HEK293 (cell line): ENCODE measurements at regions not wholly inside any gene's neighbourhood (a gene's known extent, or its start where the extent isn't known, plus 50 kb on each side); places are given as distances from the start of the nearest gene placed in this dataset.

Source experiments
- ELK4 ChIP-seq: IDR thresholded peaks from 2 replicates; pipeline ENCODE4 v1.6.1; 2011; ENCODE audit warnings: mild to moderate bottlenecking, low read depth, low read length, borderline replicate concordance
- HOXA7 ChIP-seq: sonication (generic); formaldehyde crosslinking; IDR thresholded peaks from 2 replicates; pipeline ENCODE4 v1.8.1; 2022; ENCODE audit warnings: missing genetic modification reagents, borderline replicate concordance
- OSR2 ChIP-seq: fragments of 450-650 bp; formaldehyde crosslinking; IDR thresholded peaks from 2 replicates; pipeline ENCODE4 v1.5.1; 2016; ENCODE audit warnings: missing biosample characterization, missing genetic modification characterization
- PBX3 ChIP-seq: sonication (generic); formaldehyde crosslinking; IDR thresholded peaks from 2 replicates; pipeline ENCODE4 v1.8.1; 2022; ENCODE audit warnings: mild to moderate bottlenecking, moderate library complexity, missing genetic modification reagents
- REPIN1 ChIP-seq: fragments of 450-650 bp; formaldehyde crosslinking; IDR thresholded peaks from 2 replicates; pipeline ENCODE4 v1.5.1; 2017; ENCODE audit warnings: missing biosample characterization, missing genetic modification characterization, low read depth
- REST ChIP-seq: fragments of 450-650 bp; formaldehyde crosslinking; IDR thresholded peaks from 2 replicates; pipeline ENCODE4 v1.5.1; 2016; ENCODE audit warnings: missing biosample characterization, missing genetic modification characterization
- SCRT1 ChIP-seq: fragments of 450-650 bp; formaldehyde crosslinking; IDR thresholded peaks from 2 replicates; pipeline ENCODE4 v1.5.1; 2016; ENCODE audit warnings: missing biosample characterization, missing genetic modification characterization, borderline replicate concordance
- TSHZ1 ChIP-seq: fragments of 450-650 bp; formaldehyde crosslinking; IDR thresholded peaks from 2 replicates; pipeline ENCODE4 v1.5.1; 2016; ENCODE audit warnings: missing biosample characterization, missing genetic modification characterization, borderline replicate concordance
- ZBTB17 ChIP-seq: fragments of 450-650 bp; formaldehyde crosslinking; IDR thresholded peaks from 2 replicates; pipeline ENCODE4 v1.5.1; 2016; ENCODE audit warnings: missing biosample characterization, missing genetic modification characterization
- ZBTB8A ChIP-seq: fragments of 450-650 bp; formaldehyde crosslinking; IDR thresholded peaks from 2 replicates; pipeline ENCODE4 v1.5.1; 2016; ENCODE audit warnings: missing biosample characterization, missing genetic modification characterization
- ZNF18 ChIP-seq: fragments of 450-650 bp; formaldehyde crosslinking; IDR thresholded peaks from 2 replicates; pipeline ENCODE4 v1.5.1; 2016; ENCODE audit warnings: missing biosample characterization, missing genetic modification characterization
- ZNF184 ChIP-seq: fragments of 450-650 bp; IDR thresholded peaks from 2 replicates; pipeline ENCODE4 v1.5.1; 2018; ENCODE audit warnings: missing biosample characterization, mild to moderate bottlenecking, missing genetic modification characterization
- ZNF23 ChIP-seq: fragments of 450-650 bp; formaldehyde crosslinking; IDR thresholded peaks from 2 replicates; pipeline ENCODE4 v1.5.1; 2016; ENCODE audit warnings: missing biosample characterization, missing genetic modification characterization, borderline replicate concordance
- ZNF280D ChIP-seq: fragments of 450-650 bp; formaldehyde crosslinking; IDR thresholded peaks from 2 replicates; pipeline ENCODE4 v1.5.1; 2016; ENCODE audit warnings: missing biosample characterization, missing genetic modification characterization
- ZNF341 ChIP-seq: fragments of 450-650 bp; formaldehyde crosslinking; IDR thresholded peaks from 2 replicates; pipeline ENCODE4; 2016; ENCODE audit warnings: low read depth, missing biosample characterization, missing genetic modification characterization
- ZNF354C ChIP-seq: fragments of 450-650 bp; formaldehyde crosslinking; IDR thresholded peaks from 2 replicates; pipeline ENCODE4 v1.5.1; 2016; ENCODE audit warnings: missing biosample characterization, missing genetic modification characterization, low read depth, borderline replicate concordance
- ZNF391 ChIP-seq: fragments of 450-650 bp; formaldehyde crosslinking; IDR thresholded peaks from 2 replicates; pipeline ENCODE4 v1.5.1; 2016; ENCODE audit warnings: low read depth, missing biosample characterization, missing genetic modification characterization, borderline replicate concordance
- ZNF426 ChIP-seq: fragments of 450-650 bp; formaldehyde crosslinking; IDR thresholded peaks from 2 replicates; pipeline ENCODE4 v1.5.1; 2017; ENCODE audit warnings: missing biosample characterization, missing genetic modification characterization, mild to moderate bottlenecking, inconsistent platforms, moderate library complexity
- ZNF48 ChIP-seq: fragments of 450-650 bp; formaldehyde crosslinking; IDR thresholded peaks from 2 replicates; pipeline ENCODE4 v1.5.1; 2016; ENCODE audit warnings: missing biosample characterization, missing genetic modification characterization
- ZNF600 ChIP-seq: fragments of 450-650 bp; formaldehyde crosslinking; IDR thresholded peaks from 2 replicates; pipeline ENCODE4 v1.5.1; 2016; ENCODE audit warnings: missing biosample characterization, missing genetic modification characterization
- ZNF747 ChIP-seq: fragments of 450-650 bp; formaldehyde crosslinking; IDR thresholded peaks from 2 replicates; pipeline ENCODE4 v1.5.1; 2016; ENCODE audit warnings: missing biosample characterization, missing genetic modification characterization
- ZNF830 ChIP-seq: fragments of 450-650 bp; IDR thresholded peaks from 2 replicates; pipeline ENCODE4 v1.5.0; 2018; ENCODE audit warnings: missing biosample characterization, missing genetic modification characterization, low read depth, mild to moderate bottlenecking, moderate library complexity

- TF ChIP-seq ZNF18 (tag by site-specific recombination), result no peak
- no peak for TF ChIP-seq ZNF48 (tag by site-specific recombination)
- TF ChIP-seq OSR2, result peak; percentile 29; the same call in 1 of the 2 replicates
- no peak for TF ChIP-seq REST (tag by site-specific recombination)
- TF ChIP-seq ZNF426, result no peak
- no peak for TF ChIP-seq ZNF747
- TF ChIP-seq REPIN1 (tag by site-specific recombination), result no peak
- TF ChIP-seq SCRT1 (tag by site-specific recombination), result no peak
- no peak for TF ChIP-seq ZNF354C (tag by site-specific recombination)
- no peak for TF ChIP-seq ZNF830 (tag by site-specific recombination)
- TF ChIP-seq ZBTB8A (tag by site-specific recombination), result no peak
- TF ChIP-seq HOXA7 (CRISPR knock-in tag), result no peak
- no peak for TF ChIP-seq TSHZ1 (tag by site-specific recombination)
- TF ChIP-seq ZNF600 (tag by site-specific recombination), result no peak
- no peak for TF ChIP-seq ZNF280D (tag by site-specific recombination)
- no peak for TF ChIP-seq ELK4
- no peak for TF ChIP-seq ZNF23
- no peak for TF ChIP-seq ZNF184
- TF ChIP-seq ZNF341, result peak; percentile 68
- TF ChIP-seq ZBTB17 (tag by site-specific recombination), result peak; percentile 60
- no peak for TF ChIP-seq ZNF391 (tag by site-specific recombination)
- TF ChIP-seq PBX3 (CRISPR knock-in tag), result no peak
Measured at GRCh38 chr21:31497914-31498313, 153.9 kb upstream of the TIAM1 start (continued).
